ENCODE measurements at regions not wholly inside any gene's neighbourhood (a gene's known extent, or its start where the extent isn't known, plus 50 kb on each side); places are given as distances from the start of the nearest gene placed in this dataset.

DNA sequence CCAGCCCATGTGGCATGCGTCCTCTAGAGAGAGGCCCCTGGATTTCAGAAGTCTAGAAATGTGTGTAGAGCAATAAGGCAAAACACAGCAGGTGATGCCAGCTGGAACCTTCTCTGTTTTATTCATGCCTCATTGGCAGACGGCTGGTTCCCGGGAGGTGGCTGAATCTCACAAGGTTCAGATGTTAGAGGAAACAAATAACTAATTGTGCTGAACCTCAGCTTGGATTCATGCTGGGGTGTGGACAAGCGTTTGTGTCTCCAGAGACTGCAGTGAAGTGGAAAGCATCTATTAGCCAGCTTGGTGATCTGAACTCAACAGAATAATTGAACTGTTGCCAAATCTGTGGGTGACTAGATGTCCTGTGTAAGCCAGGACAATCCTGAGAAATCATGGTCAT is 131.1 kb upstream of the NR4A3 start:
- no peak for ATAC-seq (ENCODE audit: insufficient number of reproducible peaks, low FRiP score, low read depth)
- Histone ChIP-seq H3K36me3 (no peaks in the 10 kb centered on the region), H3K4me3 (no peak overlapping the region)

DNA sequence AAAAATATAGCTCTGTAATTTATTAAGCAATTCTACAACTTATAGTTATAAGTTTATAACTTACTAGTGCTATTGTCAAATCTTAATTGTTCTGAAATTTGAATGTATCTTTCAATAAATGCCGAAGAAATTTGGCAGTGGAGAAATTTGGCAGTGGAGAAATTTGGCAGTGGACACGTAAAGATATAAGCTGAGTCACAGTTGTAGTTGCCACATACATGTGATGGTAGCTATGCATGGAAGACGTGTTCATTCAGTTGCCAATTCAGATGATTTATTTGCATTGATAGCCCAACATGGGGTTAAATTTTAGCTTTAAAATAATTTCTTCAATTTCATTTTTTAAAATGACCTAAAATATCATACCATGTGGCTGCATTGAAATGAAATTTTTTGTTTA is 127.8 kb upstream of the NR4A3 start:
- TF ChIP-seq, protein P1, sequence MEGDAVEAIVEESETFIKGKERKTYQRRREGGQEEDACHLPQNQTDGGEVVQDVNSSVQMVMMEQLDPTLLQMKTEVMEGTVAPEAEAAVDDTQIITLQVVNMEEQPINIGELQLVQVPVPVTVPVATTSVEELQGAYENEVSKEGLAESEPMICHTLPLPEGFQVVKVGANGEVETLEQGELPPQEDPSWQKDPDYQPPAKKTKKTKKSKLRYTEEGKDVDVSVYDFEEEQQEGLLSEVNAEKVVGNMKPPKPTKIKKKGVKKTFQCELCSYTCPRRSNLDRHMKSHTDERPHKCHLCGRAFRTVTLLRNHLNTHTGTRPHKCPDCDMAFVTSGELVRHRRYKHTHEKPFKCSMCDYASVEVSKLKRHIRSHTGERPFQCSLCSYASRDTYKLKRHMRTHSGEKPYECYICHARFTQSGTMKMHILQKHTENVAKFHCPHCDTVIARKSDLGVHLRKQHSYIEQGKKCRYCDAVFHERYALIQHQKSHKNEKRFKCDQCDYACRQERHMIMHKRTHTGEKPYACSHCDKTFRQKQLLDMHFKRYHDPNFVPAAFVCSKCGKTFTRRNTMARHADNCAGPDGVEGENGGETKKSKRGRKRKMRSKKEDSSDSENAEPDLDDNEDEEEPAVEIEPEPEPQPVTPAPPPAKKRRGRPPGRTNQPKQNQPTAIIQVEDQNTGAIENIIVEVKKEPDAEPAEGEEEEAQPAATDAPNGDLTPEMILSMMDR (IDR thresholded peaks at IDR 0.05): no peak
- H3K27me3 ChIP-seq (replicated peaks; ENCODE audit: insufficient read depth): no peaks in the 10 kb centered on the region

More for the DNA sequence above, 131.1 kb upstream of the NR4A3 start:
- Histone ChIP-seq H3K9me3 (no peaks in the 10 kb centered on the region), H3K27ac (no peak overlapping the region), H3K4me1 (ENCODE audit: control insufficient read depth in 1 of 2, low read depth in 2 of 2) (no peaks in the 10 kb centered on the region), H3K27me3 (replicated peaks; ENCODE audit: insufficient read depth) (no peaks in the 10 kb centered on the region)
- no peak for DNase-seq (ENCODE audit: low spot score)
- TF ChIP-seq, protein P1 (IDR thresholded peaks at IDR 0.05): no peak

DNA sequence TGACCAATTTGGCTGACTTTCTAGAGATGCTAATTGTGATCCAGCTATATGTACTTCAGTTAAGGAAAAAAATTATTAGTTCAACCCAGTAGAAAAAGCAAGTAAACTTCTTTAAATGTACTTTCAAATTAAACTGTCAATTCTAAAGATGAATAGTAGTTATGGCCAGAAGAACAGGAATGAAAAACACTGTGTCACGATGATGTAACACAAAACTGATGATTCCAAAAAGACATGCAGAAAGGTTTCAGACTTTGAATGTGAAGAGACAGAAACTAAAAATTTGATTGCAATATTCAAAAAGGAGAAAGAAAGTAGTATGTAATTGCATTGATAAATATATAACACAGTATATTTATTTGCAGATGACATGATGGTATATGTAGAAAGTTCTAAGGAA is 127.3 kb upstream of the NR4A3 start:
- H3K27me3 ChIP-seq (replicated peaks; ENCODE audit: insufficient read depth): no peaks in the 10 kb centered on the region
- TF ChIP-seq, protein P1 (IDR thresholded peaks at IDR 0.05): no peak
- H3K36me3 ChIP-seq: no peaks in the 10 kb centered on the region
- no peak for DNase-seq (ENCODE audit: low spot score)
- no peak for ATAC-seq (ENCODE audit: insufficient number of reproducible peaks, low FRiP score, low read depth)
- no peaks in the 10 kb centered on the region for H3K9me3 ChIP-seq
- H3K27ac ChIP-seq: no peak overlapping the region
- no peaks in the 10 kb centered on the region for H3K4me1 ChIP-seq (ENCODE audit: control insufficient read depth in 1 of 2, low read depth in 2 of 2)
- no peak overlapping the region for H3K4me3 ChIP-seq

More for the DNA sequence above, 127.8 kb upstream of the NR4A3 start:
- no peak for DNase-seq (ENCODE audit: low spot score)
- H3K4me3 ChIP-seq: no peak overlapping the region
- no peaks in the 10 kb centered on the region for H3K4me1 ChIP-seq (ENCODE audit: control insufficient read depth in 1 of 2, low read depth in 2 of 2)
- no peaks in the 10 kb centered on the region for H3K9me3 ChIP-seq
- no peaks in the 10 kb centered on the region for H3K36me3 ChIP-seq
- no peak for ATAC-seq (ENCODE audit: insufficient number of reproducible peaks, low FRiP score, low read depth)
- no peak overlapping the region for H3K27ac ChIP-seq

DNA sequence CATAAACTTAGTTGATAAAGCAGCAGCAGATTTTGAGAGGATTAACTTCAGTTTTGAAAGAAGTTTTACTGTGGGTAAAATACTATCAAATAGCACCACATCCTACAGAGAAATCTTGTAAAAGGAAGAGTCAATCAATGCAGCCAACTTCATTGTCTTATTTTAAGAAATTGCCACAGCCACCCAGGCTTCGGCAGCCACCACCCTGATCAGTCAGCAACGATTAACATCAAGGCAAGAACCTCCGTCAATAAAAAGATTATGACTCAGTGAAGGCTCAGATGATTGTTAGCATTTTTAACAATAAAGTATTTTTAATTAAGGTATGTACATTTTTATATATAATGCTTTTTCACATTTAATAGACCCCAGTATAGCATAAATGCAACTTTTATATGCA is 122.3 kb upstream of the NR4A3 start:
- Histone ChIP-seq H3K36me3 (no peaks in the 10 kb centered on the region), H3K27me3 (replicated peaks; ENCODE audit: insufficient read depth) (no peaks in the 10 kb centered on the region), H3K4me1 (ENCODE audit: control insufficient read depth in 1 of 2, low read depth in 2 of 2) (no peaks in the 10 kb centered on the region), H3K4me3 (no peak overlapping the region), H3K27ac (no peak overlapping the region), H3K9me3 (no peaks in the 10 kb centered on the region)
- TF ChIP-seq, protein P1 (IDR thresholded peaks at IDR 0.05): no peak
- DNase-seq (ENCODE audit: low spot score): no peak
- no peak for ATAC-seq (ENCODE audit: insufficient number of reproducible peaks, low FRiP score, low read depth)

DNA sequence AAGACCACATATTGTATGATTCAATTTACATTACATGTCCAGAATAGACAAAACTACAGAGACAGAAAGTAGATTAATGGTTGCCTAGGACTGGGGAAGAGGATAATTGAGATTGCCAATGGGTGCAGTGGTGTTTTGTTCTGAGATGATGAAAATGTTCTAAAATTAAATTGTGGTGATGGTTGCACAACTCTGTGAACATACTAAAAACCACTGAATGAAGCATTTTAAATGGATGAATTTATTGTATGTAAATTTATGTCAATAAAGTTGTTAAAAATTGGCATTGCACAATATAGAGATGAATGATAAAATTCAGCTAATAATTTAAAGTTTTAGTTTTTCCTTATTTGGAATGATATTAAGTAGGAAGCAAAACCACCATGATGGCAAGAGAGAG is 109.5 kb upstream of the NR4A3 start:
- ATAC-seq (ENCODE audit: insufficient number of reproducible peaks, low FRiP score, low read depth): no peak
- Histone ChIP-seq H3K4me1 (ENCODE audit: control insufficient read depth in 1 of 2, low read depth in 2 of 2) (no peaks in the 10 kb centered on the region), H3K36me3 (no peaks in the 10 kb centered on the region), H3K27ac (no peak overlapping the region), H3K27me3 (replicated peaks; ENCODE audit: insufficient read depth) (no peaks in the 10 kb centered on the region), H3K9me3 (no peaks in the 10 kb centered on the region), H3K4me3 (no peak overlapping the region)
- DNase-seq (ENCODE audit: low spot score): no peak
- TF ChIP-seq, protein P1 (IDR thresholded peaks at IDR 0.05): no peak
